Mononuclear cell (primary cell): ENCODE measurements at regions not wholly inside any gene's neighbourhood (a gene's known extent, or its start where the extent isn't known, plus 50 kb on each side); places are given as distances from the start of the nearest gene placed in this dataset.

Source experiments
- H3K27me3 ChIP-seq: 2 replicates; pipeline ENCODE4 v1.6.0; 2011; ENCODE audit warnings: low read length, control low read depth; ENCODE audit not compliant: insufficient read depth
- H3K4me1 ChIP-seq: 2 replicates; pipeline ENCODE4 v1.5.1; 2011; ENCODE audit warnings: mild to moderate bottlenecking, low read length, control low read depth; ENCODE audit not compliant: insufficient read depth
- H3K4me3 ChIP-seq: 2 replicates; pipeline ENCODE4 v1.5.1; 2011; ENCODE audit warnings: mild to moderate bottlenecking, low read length, moderate library complexity
- H3K9me3 ChIP-seq: 2 replicates; pipeline ENCODE4 v1.5.1; 2011; ENCODE audit warnings: low read depth, mild to moderate bottlenecking, control low read depth, low read length

- Histone ChIP-seq H3K27me3 (no peaks in the 10 kb centered on the region), H3K4me3 (no peak overlapping the region), H3K9me3 (no peaks in the 10 kb centered on the region), H3K4me1 (no peaks in the 10 kb centered on the region)
Observed at GRCh38 chr21:28781602-28782276, 210.9 kb downstream of the LTN1 start.

GRCh38 chr21:28779914-28780313 is 212.8 kb downstream of the LTN1 start:
- Histone ChIP-seq H3K9me3 (no peaks in the 10 kb centered on the region), H3K27me3 (no peaks in the 10 kb centered on the region), H3K4me1 (no peaks in the 10 kb centered on the region), H3K4me3 (no peak overlapping the region)

- H3K4me1 ChIP-seq = no peaks in the 10 kb centered on the region
- no peaks in the 10 kb centered on the region for H3K27me3 ChIP-seq
- no peaks in the 10 kb centered on the region for H3K9me3 ChIP-seq
- no peak overlapping the region for H3K4me3 ChIP-seq
Observed at GRCh38 chr21:28776251-28776650, 216.4 kb downstream of the LTN1 start.

- H3K9me3 ChIP-seq = no peaks in the 10 kb centered on the region
- H3K4me1 ChIP-seq = no peaks in the 10 kb centered on the region
- no peaks in the 10 kb centered on the region for H3K27me3 ChIP-seq
- no peak overlapping the region for H3K4me3 ChIP-seq
Observed at GRCh38 chr21:28775071-28775470, 217.6 kb downstream of the LTN1 start.

GRCh38 chr21:28773036-28773435 is 219.6 kb downstream of the LTN1 start:
- H3K27me3 ChIP-seq = no peaks in the 10 kb centered on the region
- H3K4me1 ChIP-seq = no peaks in the 10 kb centered on the region

GRCh38 chr21:28771790-28772501 is 220.7 kb downstream of the LTN1 start:
- H3K27me3 ChIP-seq = no peaks in the 10 kb centered on the region
- no peaks in the 10 kb centered on the region for H3K4me1 ChIP-seq
- no peak overlapping the region for H3K4me3 ChIP-seq
- H3K9me3 ChIP-seq = no peaks in the 10 kb centered on the region

More at GRCh38 chr21:28773036-28773435, 219.6 kb downstream of the LTN1 start:
- no peaks in the 10 kb centered on the region for H3K9me3 ChIP-seq
- no peak overlapping the region for H3K4me3 ChIP-seq

- H3K4me1 ChIP-seq = no peaks in the 10 kb centered on the region
- H3K27me3 ChIP-seq = no peaks in the 10 kb centered on the region
- no peak overlapping the region for H3K4me3 ChIP-seq
- H3K9me3 ChIP-seq = no peaks in the 10 kb centered on the region
Observed at GRCh38 chr21:28770867-28771661, 221.6 kb downstream of the LTN1 start.

- H3K4me1 ChIP-seq = no peaks in the 10 kb centered on the region
- H3K9me3 ChIP-seq = no peaks in the 10 kb centered on the region
- H3K4me3 ChIP-seq = no peak overlapping the region
- no peaks in the 10 kb centered on the region for H3K27me3 ChIP-seq
Observed at GRCh38 chr21:28769683-28770082, 223.0 kb downstream of the LTN1 start.

- H3K27me3 ChIP-seq = no peaks in the 10 kb centered on the region
- no peaks in the 10 kb centered on the region for H3K9me3 ChIP-seq
- H3K4me1 ChIP-seq = no peaks in the 10 kb centered on the region
- no peak overlapping the region for H3K4me3 ChIP-seq
Observed at GRCh38 chr21:28768753-28769152, 223.9 kb downstream of the LTN1 start.

GRCh38 chr21:28767523-28767922 is 225.2 kb downstream of the LTN1 start:
- H3K9me3 ChIP-seq = no peaks in the 10 kb centered on the region
- H3K27me3 ChIP-seq = no peaks in the 10 kb centered on the region
- no peak overlapping the region for H3K4me3 ChIP-seq
- H3K4me1 ChIP-seq = no peaks in the 10 kb centered on the region

- no peaks in the 10 kb centered on the region for H3K9me3 ChIP-seq
- H3K4me1 ChIP-seq = no peaks in the 10 kb centered on the region
- no peak overlapping the region for H3K4me3 ChIP-seq
- no peaks in the 10 kb centered on the region for H3K27me3 ChIP-seq
Observed at GRCh38 chr21:28763809-28764418, 228.8 kb downstream of the LTN1 start.

- Histone ChIP-seq H3K4me3 (no peak overlapping the region), H3K4me1 (no peaks in the 10 kb centered on the region), H3K9me3 (no peaks in the 10 kb centered on the region), H3K27me3 (no peaks in the 10 kb centered on the region)
Observed at GRCh38 chr21:28762357-28762735, 230.3 kb downstream of the LTN1 start.

GRCh38 chr21:28761674-28762356 is 230.9 kb downstream of the LTN1 start:
- Histone ChIP-seq H3K9me3 (no peaks in the 10 kb centered on the region), H3K4me1 (no peaks in the 10 kb centered on the region), H3K4me3 (no peak overlapping the region), H3K27me3 (no peaks in the 10 kb centered on the region)

- H3K9me3 ChIP-seq = no peaks in the 10 kb centered on the region
Observed at GRCh38 chr21:28758883-28759242, 233.8 kb downstream of the LTN1 start.

More at GRCh38 chr21:28758883-28759242, 233.8 kb downstream of the LTN1 start:
- Histone ChIP-seq H3K4me3 (no peak overlapping the region), H3K27me3 (no peaks in the 10 kb centered on the region), H3K4me1 (no peaks in the 10 kb centered on the region)
